ENCODE measurements at regions not wholly inside any gene's neighbourhood (a gene's known extent, or its start where the extent isn't known, plus 50 kb on each side); places are given as distances from the start of the nearest gene placed in this dataset.
"Not testable (repeated sequence)": the region's sequence is repeated elsewhere in the genome, so short reads cannot be mapped to it uniquely, and the experiment has no call there.

DNA sequence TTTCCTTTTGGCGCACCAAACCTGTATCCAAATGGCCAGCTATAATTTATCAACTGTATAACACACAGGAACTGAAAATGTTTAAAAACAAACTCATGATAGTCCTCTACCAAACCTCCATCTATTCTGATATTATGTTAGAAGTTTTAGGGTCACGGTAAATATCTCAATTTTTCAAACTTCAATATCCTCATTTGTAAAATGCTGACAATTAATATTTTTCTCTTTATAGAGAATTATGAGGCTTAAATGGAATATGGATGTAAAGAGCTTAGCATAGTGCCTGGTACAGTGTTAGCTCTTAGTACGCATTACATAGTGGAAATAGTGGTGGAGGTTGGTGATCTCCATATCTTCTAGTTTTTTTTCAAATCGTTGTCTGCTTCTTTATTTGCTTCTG lies 917.6 kb downstream of the TLE4 start:
- no peaks in the 10 kb centered on the region for H3K36me3 ChIP-seq (ENCODE audit: control insufficient read depth in 3 of 3, insufficient read depth in 2 of 3, low read depth in 1 of 3, low read length in 3 of 3)
- peaks cover 0 to 6% of the 10 kb centered on the region in 2 donors for H3K9me3 ChIP-seq (ENCODE audit: control insufficient read depth in 2 of 2, insufficient read depth in 1 of 2, low read depth in 1 of 2, low read length in 1 of 2)
- no peak overlapping the region for H3K27ac ChIP-seq (ENCODE audit: low read depth in 1 of 3, low read length in 2 of 3)
- no peak overlapping the region for H3K4me3 ChIP-seq (ENCODE audit: low read depth in 1 of 3, low read length in 3 of 3)
- H3K4me1 ChIP-seq (ENCODE audit: control insufficient read depth in 3 of 3, insufficient read depth in 2 of 3, low read depth in 1 of 3, low read length in 2 of 3), result no peaks in the 10 kb centered on the region
- H3K27me3 ChIP-seq (ENCODE audit: control insufficient read depth in 3 of 3, insufficient read depth in 3 of 3, low read length in 3 of 3), result no peaks in the 10 kb centered on the region
- FAIRE-seq (no peak), DNase-seq (no peak)
- WGBS, 3 donors, result 83 to 90% (median 87%) methylated on average over 4 of the region's 4 CpGs

DNA sequence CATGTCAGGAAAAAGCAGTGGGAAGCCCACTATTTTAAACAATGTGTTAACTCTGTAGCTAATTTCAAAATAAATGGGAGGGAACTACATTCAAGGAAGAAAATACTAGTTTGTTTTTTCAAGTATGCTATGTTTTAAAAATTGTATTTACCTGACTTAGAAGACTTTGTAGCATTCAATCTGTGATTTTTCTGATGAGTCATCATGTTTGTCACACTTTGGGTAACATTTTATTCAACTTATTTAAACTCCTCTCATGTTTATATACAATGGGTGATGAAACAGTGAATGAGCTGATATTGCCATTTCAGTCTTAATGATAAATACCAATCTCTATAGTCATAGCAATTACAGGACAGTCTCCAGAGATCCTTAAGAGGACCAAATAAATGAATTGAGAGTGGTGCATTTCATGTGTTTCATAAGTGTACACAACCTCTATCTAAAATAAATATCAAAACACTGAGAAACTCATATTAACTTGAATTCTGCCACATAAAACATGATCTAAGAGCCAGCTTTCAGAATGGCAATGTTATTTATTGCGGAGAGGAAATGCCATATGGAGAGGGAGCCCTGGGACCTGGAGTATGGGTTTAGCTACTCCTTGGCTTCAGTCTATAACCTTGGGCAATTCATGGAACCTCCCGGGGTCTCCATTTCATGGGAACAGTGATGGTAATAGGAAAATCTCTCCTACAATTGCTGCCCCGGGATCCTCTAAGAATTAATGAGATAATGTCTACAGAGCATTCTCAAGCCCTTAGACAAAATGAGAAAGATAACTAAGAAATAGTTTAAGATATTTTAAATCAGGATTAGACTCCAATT lies 913.9 kb downstream of the TLE4 start:
- no peak for FAIRE-seq
- WGBS, 3 donors, result 67 to 92% (median 91%) methylated on average over 3 of the region's 3 CpGs
- no peaks in the 10 kb centered on the region for H3K36me3 ChIP-seq (ENCODE audit: control insufficient read depth in 3 of 3, insufficient read depth in 2 of 3, low read depth in 1 of 3, low read length in 3 of 3)

DNA sequence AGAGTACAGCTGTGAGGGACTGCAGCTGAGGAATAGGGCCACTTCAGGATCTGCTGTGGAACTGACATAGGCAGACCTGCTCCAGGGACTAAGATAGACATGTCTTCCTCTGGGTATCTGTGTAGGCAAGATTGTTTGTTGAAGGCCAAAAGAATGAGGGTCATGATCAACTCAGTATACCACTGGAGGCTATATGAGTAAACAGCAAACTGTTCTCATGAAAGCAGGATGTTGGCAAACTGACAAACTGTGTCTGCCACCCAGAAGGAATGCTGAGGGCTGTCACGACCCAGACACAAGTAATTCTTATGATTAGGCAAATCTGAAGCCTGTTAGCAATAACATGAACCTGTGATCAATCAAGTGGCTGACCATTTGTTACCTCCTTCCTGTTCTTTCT lies 910.5 kb downstream of the TLE4 start:
- H3K4me1 ChIP-seq (ENCODE audit: control insufficient read depth in 3 of 3, insufficient read depth in 2 of 3, low read depth in 1 of 3, low read length in 2 of 3); H3K27ac ChIP-seq (ENCODE audit: low read depth in 1 of 3, low read length in 2 of 3); FAIRE-seq; H3K4me3 ChIP-seq (ENCODE audit: low read depth in 1 of 3, low read length in 3 of 3); H3K27me3 ChIP-seq (ENCODE audit: control insufficient read depth in 3 of 3, insufficient read depth in 3 of 3, low read length in 3 of 3); H3K36me3 ChIP-seq (ENCODE audit: control insufficient read depth in 3 of 3, insufficient read depth in 2 of 3, low read depth in 1 of 3, low read length in 3 of 3); DNase-seq: not testable (repeated sequence)
- peaks cover 1 to 16% of the 10 kb centered on the region in 2 donors for H3K9me3 ChIP-seq (ENCODE audit: control insufficient read depth in 2 of 2, insufficient read depth in 1 of 2, low read depth in 1 of 2, low read length in 1 of 2)
- 5 to 33% (median 18%) methylated on average over 1 of the region's 1 CpG for WGBS, 3 donors

More for the DNA sequence above, 913.9 kb downstream of the TLE4 start:
- Histone ChIP-seq H3K4me3 (ENCODE audit: low read depth in 1 of 3, low read length in 3 of 3) (no peak overlapping the region), H3K27me3 (ENCODE audit: control insufficient read depth in 3 of 3, insufficient read depth in 3 of 3, low read length in 3 of 3) (no peaks in the 10 kb centered on the region), H3K27ac (ENCODE audit: low read depth in 1 of 3, low read length in 2 of 3) (no peak overlapping the region), H3K4me1 (ENCODE audit: control insufficient read depth in 3 of 3, insufficient read depth in 2 of 3, low read depth in 1 of 3, low read length in 2 of 3) (no peaks in the 10 kb centered on the region), H3K9me3 (ENCODE audit: control insufficient read depth in 2 of 2, insufficient read depth in 1 of 2, low read depth in 1 of 2, low read length in 1 of 2) (peaks cover 0 to 16% of the 10 kb centered on the region in 2 donors)
- DNase-seq, result no peak

DNA sequence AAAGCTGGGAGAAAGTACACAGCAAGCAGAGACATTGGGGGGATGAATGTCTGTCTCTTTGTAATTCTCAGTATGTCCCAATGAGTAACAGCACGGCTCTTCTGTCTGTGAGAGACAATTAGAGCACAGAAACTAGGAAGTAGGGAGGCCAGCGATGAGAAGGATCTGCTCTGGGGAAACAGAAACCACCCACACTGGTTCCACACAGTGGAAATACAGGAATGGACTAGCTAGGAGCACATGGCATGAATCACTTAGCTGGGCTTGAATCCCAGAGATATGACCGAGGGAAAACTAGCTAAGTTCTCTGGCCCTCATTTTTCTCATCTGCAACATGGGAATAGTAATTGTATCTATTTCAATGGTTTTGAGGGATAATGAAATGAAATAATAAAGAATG lies 895.9 kb downstream of the TLE4 start:
- no peaks in the 10 kb centered on the region for H3K9me3 ChIP-seq (ENCODE audit: control insufficient read depth in 2 of 2, insufficient read depth in 1 of 2, low read depth in 1 of 2, low read length in 1 of 2)
- no peaks in the 10 kb centered on the region for H3K36me3 ChIP-seq (ENCODE audit: control insufficient read depth in 3 of 3, insufficient read depth in 2 of 3, low read depth in 1 of 3, low read length in 3 of 3)
- FAIRE-seq (no peak), DNase-seq (no peak)
- H3K4me1 ChIP-seq (ENCODE audit: control insufficient read depth in 3 of 3, insufficient read depth in 2 of 3, low read depth in 1 of 3, low read length in 2 of 3), result no peaks in the 10 kb centered on the region
- no peak overlapping the region for H3K27ac ChIP-seq (ENCODE audit: low read depth in 1 of 3, low read length in 2 of 3)
- H3K4me3 ChIP-seq (ENCODE audit: low read depth in 1 of 3, low read length in 3 of 3), result no peak overlapping the region
- H3K27me3 ChIP-seq (ENCODE audit: control insufficient read depth in 3 of 3, insufficient read depth in 3 of 3, low read length in 3 of 3), result no peaks in the 10 kb centered on the region
- WGBS, 3 donors, result 61 to 79% (median 63%) methylated on average over 3 of the region's 3 CpGs

DNA sequence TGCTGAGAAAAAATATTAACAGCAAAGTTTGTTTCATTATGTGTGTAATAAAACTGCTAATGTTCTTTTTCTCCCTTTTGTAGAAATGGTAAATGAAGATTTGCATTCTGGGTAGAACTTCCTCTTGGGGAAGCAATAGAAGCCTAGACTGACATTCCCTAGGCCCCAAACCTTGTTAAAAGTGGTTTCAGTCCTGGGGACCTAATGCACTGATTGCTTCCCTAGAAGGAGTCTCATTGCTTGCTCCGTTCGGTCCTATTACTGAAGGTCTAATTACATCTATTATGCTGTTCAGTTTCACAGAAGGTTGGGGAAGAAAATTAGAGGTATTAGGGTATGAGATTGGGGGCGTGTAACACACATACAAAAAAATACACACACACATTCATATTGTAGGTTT lies 893.8 kb downstream of the TLE4 start:
- Histone ChIP-seq H3K4me1 (ENCODE audit: control insufficient read depth in 3 of 3, insufficient read depth in 2 of 3, low read depth in 1 of 3, low read length in 2 of 3) (no peaks in the 10 kb centered on the region), H3K27ac (ENCODE audit: low read depth in 1 of 3, low read length in 2 of 3) (no peak overlapping the region), H3K27me3 (ENCODE audit: control insufficient read depth in 3 of 3, insufficient read depth in 3 of 3, low read length in 3 of 3) (no peaks in the 10 kb centered on the region), H3K9me3 (ENCODE audit: control insufficient read depth in 2 of 2, insufficient read depth in 1 of 2, low read depth in 1 of 2, low read length in 1 of 2) (no peaks in the 10 kb centered on the region), H3K36me3 (ENCODE audit: control insufficient read depth in 3 of 3, insufficient read depth in 2 of 3, low read depth in 1 of 3, low read length in 3 of 3) (no peaks in the 10 kb centered on the region), H3K4me3 (ENCODE audit: low read depth in 1 of 3, low read length in 3 of 3) (no peak overlapping the region)
- WGBS, 3 donors, result 76 to 90% (median 78%) methylated on average over 3 of the region's 3 CpGs
- FAIRE-seq (no peak), DNase-seq (no peak)

DNA sequence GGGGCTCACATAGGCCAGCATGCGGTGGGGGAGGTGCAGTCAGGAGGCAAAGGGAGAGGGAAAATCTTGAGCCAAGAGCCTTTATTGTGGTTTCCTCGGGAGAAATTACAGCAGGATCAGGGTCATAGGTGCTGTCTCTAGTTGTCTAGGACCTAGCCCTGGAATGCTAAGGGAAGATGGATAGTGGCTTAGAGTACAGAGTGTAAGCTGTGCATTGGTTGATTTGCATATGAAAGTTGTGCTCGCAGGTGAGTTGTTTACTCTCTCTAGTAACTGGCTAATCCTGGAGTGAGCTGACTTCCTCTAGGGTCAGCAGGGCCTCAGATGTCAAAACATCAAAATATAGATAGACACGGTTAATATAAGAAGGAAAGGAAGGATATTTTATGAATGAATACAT lies 877.7 kb downstream of the TLE4 start:
- Histone ChIP-seq H3K4me3 (ENCODE audit: low read depth in 1 of 3, low read length in 3 of 3) (no peak overlapping the region), H3K36me3 (ENCODE audit: control insufficient read depth in 3 of 3, insufficient read depth in 2 of 3, low read depth in 1 of 3, low read length in 3 of 3) (no peaks in the 10 kb centered on the region), H3K4me1 (ENCODE audit: control insufficient read depth in 3 of 3, insufficient read depth in 2 of 3, low read depth in 1 of 3, low read length in 2 of 3) (no peaks in the 10 kb centered on the region), H3K27ac (ENCODE audit: low read depth in 1 of 3, low read length in 2 of 3) (no peak overlapping the region), H3K9me3 (ENCODE audit: control insufficient read depth in 2 of 2, insufficient read depth in 1 of 2, low read depth in 1 of 2, low read length in 1 of 2) (peaks cover 0 to 1% of the 10 kb centered on the region in 2 donors), H3K27me3 (ENCODE audit: control insufficient read depth in 3 of 3, insufficient read depth in 3 of 3, low read length in 3 of 3) (no peaks in the 10 kb centered on the region)
- WGBS, 3 donors, result 41 to 59% (median 49%) methylated on average over 4 of the region's 4 CpGs
- DNase-seq (no peak), FAIRE-seq (no peak)

DNA sequence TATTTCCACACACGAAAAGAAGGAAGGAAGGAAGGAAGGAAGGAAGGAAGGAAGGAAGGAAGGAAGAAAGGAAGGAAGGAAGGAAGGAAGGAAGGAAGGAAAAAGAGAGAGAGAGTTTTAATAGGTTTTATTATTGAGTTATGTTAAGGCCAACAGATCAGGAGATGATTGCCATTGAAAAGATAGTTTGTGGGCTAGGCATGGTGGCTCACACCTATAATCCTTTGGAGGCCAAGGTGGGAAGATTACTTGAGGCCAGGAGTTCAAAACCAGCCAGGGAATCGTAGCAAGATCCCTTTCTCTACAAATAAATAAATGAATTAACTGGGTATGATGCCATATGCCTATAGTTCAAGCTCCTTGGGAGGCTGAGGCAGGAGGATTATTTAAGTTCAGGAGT lies 877.2 kb downstream of the TLE4 start:
- 23 to 57% (median 51%) methylated on average over 2 of the region's 2 CpGs for WGBS, 3 donors
- Histone ChIP-seq H3K36me3 (ENCODE audit: control insufficient read depth in 3 of 3, insufficient read depth in 2 of 3, low read depth in 1 of 3, low read length in 3 of 3) (no peaks in the 10 kb centered on the region), H3K27me3 (ENCODE audit: control insufficient read depth in 3 of 3, insufficient read depth in 3 of 3, low read length in 3 of 3) (no peaks in the 10 kb centered on the region), H3K4me3 (ENCODE audit: low read depth in 1 of 3, low read length in 3 of 3) (no peak overlapping the region), H3K4me1 (ENCODE audit: control insufficient read depth in 3 of 3, insufficient read depth in 2 of 3, low read depth in 1 of 3, low read length in 2 of 3) (no peaks in the 10 kb centered on the region), H3K27ac (ENCODE audit: low read depth in 1 of 3, low read length in 2 of 3) (no peak overlapping the region), H3K9me3 (ENCODE audit: control insufficient read depth in 2 of 2, insufficient read depth in 1 of 2, low read depth in 1 of 2, low read length in 1 of 2) (peaks cover 0 to 1% of the 10 kb centered on the region in 2 donors)
- DNase-seq (no peak), FAIRE-seq (no peak)

DNA sequence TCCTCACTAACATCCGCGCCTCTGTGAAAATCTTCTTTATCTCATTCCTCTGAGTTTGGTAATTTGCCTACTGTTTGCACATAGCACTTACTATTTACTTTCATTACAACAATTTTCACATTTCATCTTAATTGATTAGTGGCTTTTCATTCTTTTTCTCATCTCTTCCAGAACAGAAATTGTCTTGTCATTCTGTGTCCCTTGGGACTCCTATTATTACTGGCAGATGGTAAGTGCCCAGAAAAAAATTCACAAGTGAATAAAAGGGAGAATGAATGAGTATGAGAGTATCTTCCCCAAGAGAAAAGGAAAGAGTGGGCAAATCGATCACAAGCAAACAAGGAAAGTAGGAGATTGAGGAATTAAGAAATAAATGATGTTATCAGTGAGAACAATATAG lies 876.1 kb downstream of the TLE4 start:
- DNase-seq, result no peak
- Histone ChIP-seq H3K9me3 (ENCODE audit: control insufficient read depth in 2 of 2, insufficient read depth in 1 of 2, low read depth in 1 of 2, low read length in 1 of 2) (peaks cover 0 to 1% of the 10 kb centered on the region in 2 donors), H3K27ac (ENCODE audit: low read depth in 1 of 3, low read length in 2 of 3) (no peak overlapping the region), H3K4me3 (ENCODE audit: low read depth in 1 of 3, low read length in 3 of 3) (no peak overlapping the region), H3K4me1 (ENCODE audit: control insufficient read depth in 3 of 3, insufficient read depth in 2 of 3, low read depth in 1 of 3, low read length in 2 of 3) (no peaks in the 10 kb centered on the region), H3K27me3 (ENCODE audit: control insufficient read depth in 3 of 3, insufficient read depth in 3 of 3, low read length in 3 of 3) (no peaks in the 10 kb centered on the region), H3K36me3 (ENCODE audit: control insufficient read depth in 3 of 3, insufficient read depth in 2 of 3, low read depth in 1 of 3, low read length in 3 of 3) (no peaks in the 10 kb centered on the region)
- no peak for FAIRE-seq
- WGBS, 3 donors, result 80 to 90% (median 90%) methylated on average over 3 of the region's 3 CpGs

DNA sequence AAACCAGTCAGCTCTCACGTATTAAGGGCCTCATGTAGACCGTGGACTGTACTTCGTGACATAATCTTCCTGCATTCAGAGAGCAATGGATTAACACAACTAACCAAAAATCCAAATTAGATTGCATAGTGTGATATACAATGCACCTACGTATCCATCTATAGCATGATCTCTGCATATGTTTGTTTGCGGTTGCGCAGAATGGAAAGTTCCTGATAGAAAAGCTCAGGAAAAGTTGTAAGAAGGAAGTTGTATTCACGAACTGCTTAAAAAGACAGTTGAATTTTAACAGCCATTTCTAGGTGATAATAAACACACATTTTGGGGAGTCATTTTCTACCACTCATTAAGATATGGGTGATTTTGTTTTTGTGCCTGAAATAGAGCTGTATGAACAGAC lies 869.0 kb downstream of the TLE4 start:
- 87 to 91% (median 90%) methylated on average over 7 of the region's 7 CpGs for whole genome bisulfite sequencing, 3 donors
- Histone ChIP-seq H3K4me1 (ENCODE audit: control insufficient read depth in 3 of 3, insufficient read depth in 2 of 3, low read depth in 1 of 3, low read length in 2 of 3) (no peaks in the 10 kb centered on the region), H3K27ac (ENCODE audit: low read depth in 1 of 3, low read length in 2 of 3) (no peak overlapping the region), H3K27me3 (ENCODE audit: control insufficient read depth in 3 of 3, insufficient read depth in 3 of 3, low read length in 3 of 3) (no peaks in the 10 kb centered on the region), H3K4me3 (ENCODE audit: low read depth in 1 of 3, low read length in 3 of 3) (no peak overlapping the region), H3K9me3 (ENCODE audit: control insufficient read depth in 2 of 2, insufficient read depth in 1 of 2, low read depth in 1 of 2, low read length in 1 of 2) (peaks cover 0 to 1% of the 10 kb centered on the region in 2 donors), H3K36me3 (ENCODE audit: control insufficient read depth in 3 of 3, insufficient read depth in 2 of 3, low read depth in 1 of 3, low read length in 3 of 3) (no peaks in the 10 kb centered on the region)
- DNase-seq, result no peak
- no peak for FAIRE-seq
